Activated T-cell treated with anti-CD3 and anti-CD28 coated beads, Interleukin-2, amount 50 U/mL, for 48 hours (primary cell): ENCODE measurements at regions not wholly inside any gene's neighbourhood (a gene's known extent, or its start where the extent isn't known, plus 50 kb on each side); places are given as distances from the start of the nearest gene placed in this dataset.

Source experiments
- DNase-seq, 2 experiments: peaks; one replicate each; pipeline ENCODE4 v3.0.0-alpha.2; 2020

GRCh38 chr15:53397041-53397616 is 362.3 kb downstream of the WDR72 start:
- no peak for DNase-seq

- DNase-seq = no peak
These were observed 363.6 kb downstream of the WDR72 start for GRCh38 chr15:53395871-53396270.

GRCh38 chr15:53390549-53390948 is 368.9 kb downstream of the WDR72 start:
- DNase-seq = no peak

- DNase-seq = no peak
These were observed 370.0 kb downstream of the WDR72 start for GRCh38 chr15:53389271-53390037.

GRCh38 chr15:53384417-53384816 is 375.0 kb downstream of the WDR72 start:
- no peak for DNase-seq

- DNase-seq = no peak
These were observed 381.2 kb downstream of the WDR72 start for GRCh38 chr15:53378096-53378800.

- no peak for DNase-seq
These were observed 391.7 kb downstream of the WDR72 start for GRCh38 chr15:53367740-53368139.

GRCh38 chr15:53360881-53361280 is 398.6 kb downstream of the WDR72 start:
- no peak for DNase-seq

- no peak for DNase-seq
These were observed 400.4 kb downstream of the WDR72 start for GRCh38 chr15:53359038-53359437.

- DNase-seq = no peak
These were observed 404.6 kb downstream of the WDR72 start for GRCh38 chr15:53354874-53355273.

GRCh38 chr15:53351373-53351772 is 408.1 kb downstream of the WDR72 start:
- DNase-seq = no peak

GRCh38 chr15:53346583-53346982 is 412.9 kb downstream of the WDR72 start:
- no peak for DNase-seq

- no peak for DNase-seq
These were observed 427.9 kb downstream of the WDR72 start for GRCh38 chr15:53331328-53332190.

- DNase-seq = no peak
These were observed 431.1 kb downstream of the WDR72 start for GRCh38 chr15:53328341-53328740.

GRCh38 chr15:53324061-53324460 is 435.4 kb downstream of the WDR72 start:
- no peak for DNase-seq

GRCh38 chr15:53323191-53323590 is 436.3 kb downstream of the WDR72 start:
- DNase-seq = no peak

GRCh38 chr15:53320816-53321215 is 438.6 kb downstream of the WDR72 start:
- DNase-seq = no peak

GRCh38 chr15:53312707-53313106 is 446.8 kb downstream of the WDR72 start:
- no peak for DNase-seq

- no peak for DNase-seq
These were observed 448.8 kb downstream of the WDR72 start for GRCh38 chr15:53310709-53311108.

- DNase-seq = no peak
These were observed 451.4 kb downstream of the WDR72 start for GRCh38 chr15:53307952-53308624.

- no peak for DNase-seq
These were observed 453.9 kb downstream of the WDR72 start for GRCh38 chr15:53305554-53305953.

- DNase-seq = no peak
These were observed 454.4 kb downstream of the WDR72 start for GRCh38 chr15:53305101-53305500.

- DNase-seq = no peak
These were observed 461.6 kb downstream of the WDR72 start for GRCh38 chr15:53297828-53298227.
